ENCODE measurements at regions not wholly inside any gene's neighbourhood (a gene's known extent, or its start where the extent isn't known, plus 50 kb on each side); places are given as distances from the start of the nearest gene placed in this dataset.

DNA sequence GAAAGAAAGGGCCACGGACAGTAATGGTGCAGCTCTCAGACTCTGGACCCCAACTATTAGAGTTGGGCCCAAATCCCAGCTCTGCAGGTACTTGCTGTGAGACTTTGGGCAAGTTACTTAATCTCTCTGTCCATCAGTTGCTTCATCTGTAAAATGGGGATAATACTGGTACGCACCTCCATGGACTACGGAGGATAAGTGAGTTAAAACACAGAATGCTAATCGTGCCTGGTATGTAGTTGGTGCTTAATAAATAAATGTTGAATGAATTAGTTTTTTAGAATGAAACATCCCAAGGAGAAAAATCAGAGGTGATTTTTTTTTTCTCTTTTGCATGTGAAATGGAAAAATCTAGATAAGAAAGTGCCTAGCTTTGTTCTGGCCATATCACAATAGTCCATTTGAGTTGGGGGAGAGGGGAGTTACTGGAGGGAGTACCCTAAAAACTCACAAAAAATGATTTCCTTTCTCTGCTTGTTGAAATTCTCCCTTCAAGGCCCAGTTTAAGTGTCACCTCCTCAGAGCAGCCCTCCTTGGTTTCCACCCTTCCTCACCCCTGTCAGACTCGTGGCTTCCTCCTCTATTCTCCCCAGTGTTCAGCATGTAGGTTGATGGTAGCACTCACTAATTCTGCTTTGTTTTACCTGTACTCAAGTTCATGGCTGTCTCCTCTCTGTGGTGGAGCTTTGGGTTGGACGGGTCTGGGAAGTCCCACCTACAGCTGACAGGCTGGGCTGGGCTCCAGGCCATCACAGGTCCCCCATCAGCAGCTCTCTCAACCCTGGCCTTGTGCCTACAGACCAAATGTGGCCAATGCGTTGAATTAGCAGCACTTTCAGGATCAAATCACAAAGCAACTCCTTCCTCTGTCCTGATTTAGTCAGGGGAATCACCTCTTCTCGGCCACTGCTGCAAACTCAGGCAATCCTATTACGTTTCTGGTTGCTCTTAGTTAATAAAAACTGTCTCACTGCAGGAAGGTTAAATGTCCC lies 92.8 kb upstream of the TAF1B start:
- H3K27me3 Mint-ChIP-seq = peaks cover 12% of the 10 kb centered on the region
- H3K4me1 Mint-ChIP-seq = peaks cover 62% of the 10 kb centered on the region
- no peak for ATAC-seq
- no peak overlapping the region for H3K4me3 Mint-ChIP-seq
- H3K27ac Mint-ChIP-seq = no peak overlapping the region
- DNase-seq = no peak
- no peaks in the 10 kb centered on the region for H3K36me3 Mint-ChIP-seq (ENCODE audit: low read depth)
- CTCF ChIA-PET = interaction anchor here (0.9 to 1.8 kb wide), 4 partner anchors 9 to 154 kb away, joined by 3 to 5 read pairs (median 3); no protein-coding TSS in a partner anchor
- POLR2A ChIA-PET = no interaction called here
- no peaks in the 10 kb centered on the region for H3K9me3 Mint-ChIP-seq (ENCODE audit: low read depth)
- intact Hi-C loops (cut with DNase I, micrococcal nuclease) = loop anchor here (5.0 to 10.0 kb wide), 4 partner anchors 143 to 546 kb away; partner anchors contain the start of genes ASAP2 (in 1 of the 2) and RRM2 (in 1 of the 2)

DNA sequence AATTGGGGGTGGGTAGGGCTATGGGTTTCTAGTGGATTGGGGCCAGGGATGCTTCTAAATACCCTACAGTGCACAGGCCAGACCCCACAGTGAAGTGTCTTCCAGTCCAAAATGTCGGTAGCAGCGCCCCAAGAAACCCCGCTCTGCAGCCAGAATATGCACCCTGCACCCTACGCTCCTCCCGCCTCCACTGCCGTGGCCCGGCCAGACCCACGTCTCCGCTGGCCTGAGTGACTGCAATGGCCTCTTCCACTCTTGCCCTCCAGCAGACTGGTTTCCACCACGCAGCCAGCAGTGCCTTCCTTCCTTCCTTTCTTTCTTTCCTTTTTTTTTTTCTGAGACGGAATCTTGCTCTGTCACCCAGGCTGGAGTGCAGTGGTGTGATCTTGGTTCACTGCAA lies 91.4 kb upstream of the TAF1B start:
- H3K4me3 Mint-ChIP-seq = no peak overlapping the region
- no peaks in the 10 kb centered on the region for H3K9me3 Mint-ChIP-seq (ENCODE audit: low read depth)
- ChIA-PET CTCF (interaction anchor here (0.7 to 0.9 kb wide), 3 partner anchors 18 to 83 kb away, joined by 3 read pairs; no protein-coding TSS in a partner anchor), POLR2A (interaction anchor here (2.0 kb wide), 1 partner anchor 43 kb away, joined by 9 read pairs; no protein-coding TSS in a partner anchor)
- H3K4me1 Mint-ChIP-seq = peaks cover 62% of the 10 kb centered on the region
- DNase-seq (no peak), ATAC-seq (no peak)
- intact Hi-C loops (cut with DNase I, micrococcal nuclease) = loop anchor here (1.0 to 10.0 kb wide), 13 partner anchors 13 to 547 kb away; partner anchors contain the start of genes ASAP2 (in 1 of the 2), CPSF3 (in 1 of the 2), ITGB1BP1 (in 1 of the 2) and RRM2 (in 1 of the 2)
- H3K27ac Mint-ChIP-seq = no peak overlapping the region
- H3K27me3 Mint-ChIP-seq = peaks cover 15% of the 10 kb centered on the region
- H3K36me3 Mint-ChIP-seq (ENCODE audit: low read depth) = no peaks in the 10 kb centered on the region

DNA sequence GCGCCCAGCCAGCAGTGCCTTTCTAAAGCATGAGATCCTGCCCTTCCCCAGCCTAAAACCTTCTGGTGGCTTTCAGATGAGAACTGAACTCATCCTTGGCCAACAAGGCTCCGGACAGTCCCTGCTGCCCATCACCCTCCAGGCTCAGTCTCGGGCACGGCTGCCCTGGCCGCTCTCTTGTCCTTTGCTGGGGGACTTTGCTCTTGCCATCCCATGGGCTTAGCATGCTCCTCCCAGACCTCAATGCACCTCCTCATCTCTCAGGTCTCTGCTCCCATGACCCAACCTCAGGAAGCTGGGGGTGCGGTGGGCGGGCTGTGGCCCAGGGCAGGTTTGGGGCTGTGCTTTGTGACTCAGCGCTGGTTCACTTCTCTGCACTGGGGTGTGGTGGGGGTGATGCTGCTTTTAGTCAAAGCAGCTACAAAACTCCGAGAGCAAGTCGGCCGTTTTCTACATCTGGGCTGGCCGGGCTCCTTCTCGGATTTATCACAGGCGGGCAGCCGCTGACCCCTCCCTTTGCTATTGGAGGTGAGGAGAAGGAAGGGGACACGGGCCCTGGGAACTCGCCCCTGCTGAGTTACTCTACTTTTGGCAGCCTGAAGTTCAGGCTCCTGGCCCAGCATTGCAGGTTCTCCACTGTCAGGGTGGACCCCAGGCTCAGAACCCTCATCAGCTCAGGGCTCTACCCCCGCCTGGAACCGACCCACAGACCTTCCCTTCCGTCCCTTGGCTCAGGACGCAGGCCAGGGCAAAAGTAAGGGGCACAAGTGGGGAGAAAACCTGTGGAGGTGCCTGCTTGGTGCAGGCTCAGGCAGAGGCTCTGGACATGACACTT lies 90.6 kb upstream of the TAF1B start:
- ChIA-PET CTCF (interaction anchor here (0.6 to 2.8 kb wide), 6 partner anchors 18 to 309 kb away, joined by 3 to 15 read pairs (median 4); no protein-coding TSS in a partner anchor), POLR2A (interaction anchor here (0.6 to 2.0 kb wide), 9 partner anchors 14 to 695 kb away, joined by 3 to 9 read pairs (median 5); partner anchors contain the start of genes ADAM17, ODC1 and TAF1B)
- intact Hi-C loops (cut with DNase I, micrococcal nuclease) = loop anchor here (1.0 to 10.0 kb wide), 17 partner anchors 13 to 548 kb away; partner anchors contain the start of genes ASAP2 (in 1 of the 2), CPSF3 (in 1 of the 2), ITGB1BP1 (in 1 of the 2) and RRM2 (in 1 of the 2)
- H3K36me3 Mint-ChIP-seq (ENCODE audit: low read depth) = no peaks in the 10 kb centered on the region
- H3K4me1 Mint-ChIP-seq = peaks cover 62% of the 10 kb centered on the region
- peaks cover 18% of the 10 kb centered on the region for H3K27me3 Mint-ChIP-seq
- peak overlapping the region; percentile 96 for H3K27ac Mint-ChIP-seq
- ATAC-seq (peak; percentile 78), DNase-seq (peak; percentile 94)
- H3K9me3 Mint-ChIP-seq (ENCODE audit: low read depth) = no peaks in the 10 kb centered on the region
- peak overlapping the region; percentile 66 for H3K4me3 Mint-ChIP-seq

DNA sequence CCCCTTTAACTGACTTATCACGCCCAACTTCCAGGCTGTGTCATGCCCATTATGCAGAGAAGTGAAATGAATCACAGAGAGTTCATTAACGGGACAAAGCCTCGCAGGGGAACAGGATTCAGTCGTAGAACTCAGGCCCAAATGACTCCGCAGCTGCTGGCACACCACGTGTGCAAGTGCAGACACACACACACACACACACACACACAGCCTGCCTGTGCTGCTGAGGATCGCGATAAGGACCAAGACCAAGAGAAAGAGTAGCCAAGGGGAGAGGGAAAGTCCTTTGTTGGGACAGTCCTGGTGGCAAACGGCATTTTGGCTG lies 90.0 kb upstream of the TAF1B start:
- Mint-ChIP-seq H3K27ac (peak overlapping the region; percentile 96), H3K36me3 (ENCODE audit: low read depth) (no peaks in the 10 kb centered on the region), H3K4me1 (peaks cover 61% of the 10 kb centered on the region), H3K4me3 (peak overlapping the region; percentile 66), H3K27me3 (peaks cover 18% of the 10 kb centered on the region), H3K9me3 (ENCODE audit: low read depth) (no peaks in the 10 kb centered on the region)
- CTCF ChIA-PET = interaction anchor here (0.6 to 2.8 kb wide), 6 partner anchors 17 to 154 kb away, joined by 3 to 15 read pairs (median 3); no protein-coding TSS in a partner anchor
- intact Hi-C loops (cut with DNase I, micrococcal nuclease) = loop anchor here (1.0 to 10.0 kb wide), 10 partner anchors 29 to 548 kb away; partner anchors contain the start of genes ASAP2 (in 1 of the 2), RRM2 (in 1 of the 2) and YWHAQ (in 1 of the 2)
- ATAC-seq (peak; percentile 84), DNase-seq (peak; percentile 84)
- POLR2A ChIA-PET = interaction anchor here (0.6 to 2.0 kb wide), 8 partner anchors 15 to 694 kb away, joined by 3 to 9 read pairs (median 5); partner anchors contain the start of genes ODC1, TAF1B and YWHAQ

- peaks cover 22% of the 10 kb centered on the region for H3K27me3 Mint-ChIP-seq
These were observed 89.4 kb upstream of the TAF1B start for GRCh38 chr2:9753665-9754531.

GRCh38 chr2:9754532-9754887 lies 88.8 kb upstream of the TAF1B start:
- POLR2A ChIA-PET = interaction anchor here (0.8 to 1.2 kb wide), 2 partner anchors 14 to 124 kb away, joined by 3 to 10 read pairs; partner anchors contain the start of gene YWHAQ
- Mint-ChIP-seq H3K27me3 (peaks cover 24% of the 10 kb centered on the region), H3K4me1 (peaks cover 49% of the 10 kb centered on the region), H3K27ac (peak overlapping the region; percentile 67), H3K4me3 (peak overlapping the region; percentile 55), H3K9me3 (ENCODE audit: low read depth) (no peaks in the 10 kb centered on the region), H3K36me3 (ENCODE audit: low read depth) (no peaks in the 10 kb centered on the region)
- CTCF ChIA-PET = interaction anchor here (0.7 to 2.8 kb wide), 6 partner anchors 18 to 712 kb away, joined by 3 to 15 read pairs (median 3); no protein-coding TSS in a partner anchor
- no peak for DNase-seq
- ATAC-seq = no peak
- intact Hi-C loops (cut with DNase I, micrococcal nuclease) = loop anchor here (1.0 to 10.0 kb wide), 6 partner anchors 28 to 550 kb away; partner anchors contain the start of genes ASAP2 (in 1 of the 2) and RRM2 (in 1 of the 2)

More at GRCh38 chr2:9753665-9754531, 89.4 kb upstream of the TAF1B start:
- ATAC-seq = peak; percentile 14
- Mint-ChIP-seq H3K4me1 (peaks cover 55% of the 10 kb centered on the region), H3K9me3 (ENCODE audit: low read depth) (no peaks in the 10 kb centered on the region), H3K4me3 (peak overlapping the region; percentile 66), H3K27ac (peak overlapping the region; percentile 96), H3K36me3 (ENCODE audit: low read depth) (no peaks in the 10 kb centered on the region)
- ChIA-PET POLR2A (interaction anchor here (0.5 to 2.0 kb wide), 3 partner anchors 42 to 123 kb away, joined by 3 to 9 read pairs (median 3); partner anchors contain the start of gene YWHAQ), CTCF (interaction anchor here (0.6 to 2.8 kb wide), 9 partner anchors 18 to 713 kb away, joined by 3 to 15 read pairs (median 3); no protein-coding TSS in a partner anchor)
- DNase-seq = peak; percentile 83
- intact Hi-C loops (cut with DNase I, micrococcal nuclease) = loop anchor here (1.0 to 10.0 kb wide), 11 partner anchors 28 to 549 kb away; partner anchors contain the start of genes ASAP2 (in 1 of the 2), RRM2 (in 1 of the 2) and YWHAQ (in 1 of the 2)

GRCh38 chr2:9755008-9755407 lies 88.3 kb upstream of the TAF1B start:
- intact Hi-C loops (cut with DNase I, micrococcal nuclease) = loop anchor here in 1 of 2 experiments (10.0 kb wide), 1 partner anchor 550 kb away; the partner anchor contains the start of gene ASAP2
- POLR2A ChIA-PET = interaction anchor here (0.8 kb wide), 1 partner anchor 14 kb away, joined by 10 read pairs; no protein-coding TSS in a partner anchor
- Mint-ChIP-seq H3K4me1 (peaks cover 50% of the 10 kb centered on the region), H3K36me3 (ENCODE audit: low read depth) (no peaks in the 10 kb centered on the region), H3K4me3 (no peak overlapping the region), H3K27ac (no peak overlapping the region), H3K27me3 (peaks cover 24% of the 10 kb centered on the region), H3K9me3 (ENCODE audit: low read depth) (no peaks in the 10 kb centered on the region)
- ATAC-seq (no peak), DNase-seq (no peak)
- CTCF ChIA-PET = interaction anchor here (0.6 to 2.8 kb wide), 5 partner anchors 18 to 100 kb away, joined by 3 to 15 read pairs (median 3); no protein-coding TSS in a partner anchor

- Mint-ChIP-seq H3K36me3 (ENCODE audit: low read depth) (no peaks in the 10 kb centered on the region), H3K4me1 (peaks cover 53% of the 10 kb centered on the region), H3K27me3 (peaks cover 24% of the 10 kb centered on the region), H3K4me3 (no peak overlapping the region), H3K27ac (no peak overlapping the region), H3K9me3 (ENCODE audit: low read depth) (no peaks in the 10 kb centered on the region)
- ChIA-PET CTCF (interaction anchor here (0.6 kb wide), 1 partner anchor 91 kb away, joined by 3 read pairs; no protein-coding TSS in a partner anchor), POLR2A (no interaction called here)
- ATAC-seq (no peak), DNase-seq (no peak)
- intact Hi-C loops (cut with DNase I, micrococcal nuclease) = loop anchor here in 1 of 2 experiments (10.0 kb wide), 1 partner anchor 551 kb away; the partner anchor contains the start of gene ASAP2
These were observed 87.6 kb upstream of the TAF1B start for GRCh38 chr2:9755638-9756037.

GRCh38 chr2:9756692-9757250 lies 86.5 kb upstream of the TAF1B start:
- Mint-ChIP-seq H3K27me3 (peaks cover 24% of the 10 kb centered on the region), H3K9me3 (ENCODE audit: low read depth) (no peaks in the 10 kb centered on the region), H3K4me1 (peaks cover 48% of the 10 kb centered on the region), H3K27ac (no peak overlapping the region), H3K4me3 (no peak overlapping the region), H3K36me3 (ENCODE audit: low read depth) (no peaks in the 10 kb centered on the region)
- POLR2A ChIA-PET = interaction anchor here (0.5 kb wide), 1 partner anchor 15 kb away, joined by 4 read pairs; no protein-coding TSS in a partner anchor
- intact Hi-C loops (cut with DNase I, micrococcal nuclease) = loop anchor here in 1 of 2 experiments (10.0 kb wide), 1 partner anchor 552 kb away; the partner anchor contains the start of gene ASAP2
- CTCF ChIA-PET = interaction anchor here (1.1 to 1.6 kb wide), 2 partner anchors 9 to 14 kb away, joined by 4 to 6 read pairs; no protein-coding TSS in a partner anchor
- ATAC-seq = no peak
- no peak for DNase-seq
